Left hindlimb (tissue), 1 donor: ENCODE measurements at regions not wholly inside any gene's neighbourhood (a gene's known extent, or its start where the extent isn't known, plus 50 kb on each side); places are given as distances from the start of the nearest gene placed in this dataset.

Experiments
- DNase-seq: peaks from one replicate; pipeline ENCODE4 v3.0.0-alpha.2; 2018

GRCh38 chr2:226652369-226652768 lies 147.3 kb downstream of the IRS1 start:
- DNase-seq, result no peak

- peak; percentile 55 for DNase-seq
Observed at GRCh38 chr2:226649871-226650660, 149.6 kb downstream of the IRS1 start.

DNA sequence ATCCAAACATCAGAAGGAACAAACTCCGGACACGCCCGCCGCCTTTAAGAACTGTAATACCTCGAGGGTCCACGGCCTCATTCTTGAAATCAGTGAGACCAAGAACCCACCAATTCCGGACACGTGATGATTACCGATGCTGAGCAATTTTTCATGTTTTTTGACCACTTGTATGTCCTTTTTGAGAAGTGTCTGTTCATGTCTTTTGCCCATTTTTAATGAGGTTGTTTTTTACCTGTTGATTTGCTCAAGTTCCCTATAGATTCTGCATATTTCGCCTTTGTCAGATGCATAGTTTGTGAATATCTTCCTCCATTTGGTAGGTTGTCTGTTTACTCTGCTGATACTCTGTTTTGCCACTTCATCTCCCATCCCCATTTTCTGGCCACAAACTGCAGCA lies 150.4 kb downstream of the IRS1 start:
- no peak for DNase-seq

- no peak for DNase-seq
Observed at GRCh38 chr2:226647621-226648518, 151.8 kb downstream of the IRS1 start.

DNA sequence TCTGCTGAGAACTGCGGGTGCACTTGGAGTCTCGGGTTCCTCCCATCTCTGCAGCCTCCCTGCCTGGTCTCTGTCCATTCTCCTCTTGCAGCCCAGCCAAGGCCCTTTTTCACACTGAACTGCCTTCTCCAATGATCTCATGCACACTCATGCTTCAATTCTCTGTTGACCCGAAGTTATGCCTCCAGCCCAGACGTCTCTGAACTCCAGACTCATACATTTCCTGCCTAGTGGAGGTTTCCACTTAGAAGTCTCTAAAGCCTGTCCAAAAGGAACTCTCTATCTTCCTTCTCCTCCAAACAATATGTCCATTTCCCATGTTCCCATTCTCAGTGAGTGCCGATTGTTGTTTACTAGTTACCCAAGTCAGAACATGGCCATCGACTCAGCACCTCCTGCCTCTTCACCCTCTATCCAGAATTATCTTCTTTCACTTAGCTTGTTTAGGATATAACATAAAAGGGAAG lies 155.2 kb downstream of the IRS1 start:
- DNase-seq, result peak; percentile 34

DNA sequence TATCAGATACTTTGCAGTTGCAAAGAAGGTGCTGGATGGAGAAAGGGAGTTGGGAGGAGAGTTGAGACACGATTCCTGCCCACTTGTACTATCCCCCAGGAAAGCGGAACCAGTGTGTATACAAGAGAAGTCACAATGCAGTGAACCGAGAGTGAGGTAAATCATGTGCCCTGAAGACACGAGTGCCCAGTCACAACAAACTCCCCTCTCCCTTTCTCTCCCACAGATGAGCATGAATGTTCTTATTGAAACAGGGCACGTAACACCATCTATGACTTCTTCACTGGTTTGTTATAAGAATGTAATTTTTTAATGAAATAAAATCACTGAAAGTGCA lies 155.7 kb downstream of the IRS1 start:
- DNase-seq, result no peak

DNA sequence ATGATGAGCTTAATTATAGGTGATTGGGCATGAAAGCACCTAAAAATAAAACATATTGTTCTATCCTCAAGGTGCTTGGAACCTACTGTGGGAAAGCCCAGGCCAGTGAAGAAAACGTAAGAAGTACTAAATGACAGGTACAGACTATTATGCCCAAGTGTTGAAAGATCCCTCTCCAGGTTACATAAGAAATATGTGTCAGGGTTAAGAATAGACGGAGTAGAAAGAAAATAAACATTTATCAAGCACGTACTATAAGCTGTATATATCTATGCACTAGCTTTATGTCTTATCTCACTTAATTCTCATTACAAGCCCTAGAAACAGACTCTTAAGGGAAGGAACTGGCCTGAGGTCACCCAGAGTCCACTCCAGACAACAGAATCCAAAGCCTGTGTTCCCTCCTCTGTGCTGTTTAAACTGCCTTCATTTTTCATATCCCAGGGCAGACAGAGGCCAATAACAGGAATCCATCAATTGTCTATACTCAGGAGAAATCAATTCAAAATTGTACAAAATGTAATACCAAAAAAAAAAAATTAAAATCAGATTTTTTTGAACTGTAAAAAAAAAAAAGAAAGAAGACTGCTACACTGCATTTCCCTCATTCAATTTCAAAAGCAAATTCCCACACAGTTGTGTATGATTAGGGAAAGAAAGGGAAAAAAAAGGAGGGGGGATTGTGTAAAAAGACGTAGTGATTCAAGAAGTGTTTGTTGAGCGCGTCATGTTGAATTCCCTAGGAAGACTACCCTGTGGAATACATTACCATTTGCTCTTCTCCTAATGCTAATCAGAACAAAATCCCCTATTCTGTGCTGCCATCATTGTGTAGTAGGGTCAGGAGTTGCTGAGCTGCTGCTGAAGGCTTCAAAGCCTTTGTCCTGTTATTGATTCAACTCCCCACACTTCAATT lies 156.3 kb downstream of the IRS1 start:
- no peak for DNase-seq

DNA sequence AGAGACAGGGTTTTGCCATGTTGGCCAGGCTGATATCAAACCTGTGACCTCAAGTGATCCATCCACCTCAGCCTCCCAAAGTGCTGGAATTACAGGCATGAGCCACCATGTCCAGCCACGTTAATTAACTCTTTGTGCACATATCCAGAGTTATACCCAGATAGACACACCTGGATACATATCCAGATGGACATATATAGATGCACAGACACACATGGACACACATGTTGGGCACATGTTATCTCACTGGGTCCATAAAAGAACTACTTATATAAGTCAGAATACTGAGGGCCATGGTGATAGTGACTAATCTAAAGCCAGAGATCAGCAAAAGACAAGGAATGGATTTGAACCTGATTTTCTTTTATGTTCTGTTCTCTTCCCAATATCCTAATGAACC lies 158.6 kb downstream of the IRS1 start:
- no peak for DNase-seq

DNA sequence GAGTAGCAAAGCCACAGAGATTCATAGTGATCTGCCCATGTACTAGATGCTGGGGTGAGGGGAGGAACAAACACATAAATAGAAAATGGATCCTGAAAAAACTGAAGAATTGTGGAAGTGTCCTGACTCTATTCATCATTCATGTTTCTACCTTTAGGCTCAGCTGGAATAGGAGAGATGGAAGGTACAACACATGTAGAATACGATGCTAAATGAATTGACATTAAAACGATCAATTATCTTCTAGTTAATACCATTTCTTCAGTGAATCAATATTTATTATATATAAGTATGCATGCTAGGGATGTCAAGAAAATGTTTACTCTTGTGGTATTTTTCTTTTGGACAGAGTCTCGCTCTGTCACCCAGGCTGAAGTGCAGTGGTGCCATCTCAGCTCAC lies 159.1 kb downstream of the IRS1 start:
- DNase-seq, result no peak

DNA sequence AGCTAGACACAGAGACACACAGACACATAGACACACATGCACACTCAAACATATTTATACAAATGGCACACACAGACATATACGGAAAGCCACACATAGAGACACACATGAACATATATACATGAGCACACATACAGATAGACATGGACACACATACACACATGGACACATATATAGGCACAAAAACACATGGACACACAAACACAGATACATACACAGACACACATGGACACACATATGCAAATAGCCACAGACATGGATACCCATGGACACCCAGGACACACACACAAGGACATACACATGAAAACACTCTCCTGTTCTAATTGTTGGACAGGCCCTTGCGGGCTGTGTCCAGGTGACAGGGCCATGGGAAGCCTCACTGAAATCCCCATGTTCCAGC lies 160.1 kb downstream of the IRS1 start:
- no peak for DNase-seq

DNA sequence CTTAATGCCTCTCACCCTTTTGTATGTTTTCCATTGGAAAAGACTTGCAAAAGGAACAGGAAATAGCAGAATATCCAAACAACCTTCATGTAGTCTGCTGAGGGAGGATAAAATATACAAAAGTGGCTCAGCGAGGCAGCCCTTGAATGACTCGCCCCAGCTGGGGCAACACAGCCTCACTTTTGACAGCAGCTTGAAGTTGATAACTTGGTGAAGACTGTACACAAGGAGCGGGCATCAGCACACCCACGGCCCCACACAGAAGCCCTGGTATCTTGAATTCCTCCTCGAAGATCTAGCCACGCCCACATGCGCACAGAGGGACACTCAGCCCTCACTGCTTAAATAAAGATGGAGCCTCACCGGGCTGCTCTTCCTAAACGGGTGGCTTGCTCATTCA lies 161.0 kb downstream of the IRS1 start:
- no peak for DNase-seq

DNA sequence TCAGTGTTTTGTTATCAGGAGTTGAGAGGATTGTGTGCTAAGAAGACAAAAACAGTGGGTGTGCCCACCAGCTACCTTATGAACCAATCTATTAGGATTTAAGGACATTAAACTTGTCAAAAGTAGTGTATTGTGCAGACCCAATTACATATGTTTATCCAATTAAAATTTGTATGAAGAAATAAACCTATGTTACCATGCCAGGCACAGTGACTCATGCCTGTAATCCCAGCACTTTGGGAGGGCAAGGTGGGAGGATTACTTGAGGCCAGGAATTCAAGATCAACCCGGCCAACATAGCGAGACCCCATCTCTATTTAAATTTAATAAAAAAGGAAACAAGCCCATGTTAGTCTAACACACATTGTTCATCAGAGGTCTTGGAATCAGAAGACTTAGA lies 162.2 kb downstream of the IRS1 start:
- no peak for DNase-seq

DNA sequence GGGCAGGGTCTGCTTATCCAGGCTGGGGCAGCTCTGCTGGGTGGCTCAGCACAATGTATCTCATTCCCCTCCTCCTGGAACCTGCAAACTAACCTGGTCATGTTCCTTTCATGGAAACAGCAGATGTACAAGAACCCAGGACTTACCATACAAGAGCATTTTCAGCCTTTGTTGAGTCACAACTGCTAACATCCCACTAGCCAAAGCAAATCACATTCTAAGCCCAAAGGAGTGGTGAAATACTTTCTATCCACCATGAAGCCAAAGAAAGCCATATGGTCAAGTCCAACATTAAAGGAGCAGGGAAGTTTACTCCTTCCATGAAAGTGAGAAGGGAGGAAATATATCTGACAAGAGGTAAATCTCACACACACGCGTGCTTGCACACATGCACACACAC lies 163.0 kb downstream of the IRS1 start:
- no peak for DNase-seq

DNA sequence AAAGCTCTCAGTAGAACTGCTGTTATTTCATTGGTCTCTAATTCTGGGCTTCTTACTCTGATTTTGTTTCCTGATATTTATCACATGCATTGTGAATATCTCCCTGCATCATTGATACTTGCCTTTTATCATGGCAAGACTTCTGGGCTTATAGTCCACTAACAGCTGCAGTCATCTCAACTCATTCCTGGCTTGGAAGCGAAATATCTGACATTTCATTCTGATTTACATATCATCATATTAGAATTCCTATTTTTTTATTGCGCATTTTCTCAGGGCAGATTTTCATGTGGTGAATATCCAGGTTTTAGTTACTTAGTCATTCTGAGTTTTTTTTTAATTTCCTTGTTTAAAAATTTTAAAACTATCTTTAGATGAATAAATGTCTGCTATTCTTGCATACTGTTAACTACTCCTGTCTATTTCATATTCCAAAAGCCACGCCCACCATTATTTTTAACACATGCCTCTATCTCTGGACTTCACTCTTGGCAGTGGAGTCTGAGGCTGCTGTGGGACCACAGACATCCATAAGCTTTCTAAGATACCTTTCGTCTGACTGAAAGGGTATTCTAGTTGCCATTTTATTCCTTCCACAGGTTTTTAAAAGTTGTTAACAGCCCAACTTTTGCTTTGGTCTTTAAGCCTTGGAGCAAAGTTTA lies 164.5 kb downstream of the IRS1 start:
- DNase-seq, result no peak

DNA sequence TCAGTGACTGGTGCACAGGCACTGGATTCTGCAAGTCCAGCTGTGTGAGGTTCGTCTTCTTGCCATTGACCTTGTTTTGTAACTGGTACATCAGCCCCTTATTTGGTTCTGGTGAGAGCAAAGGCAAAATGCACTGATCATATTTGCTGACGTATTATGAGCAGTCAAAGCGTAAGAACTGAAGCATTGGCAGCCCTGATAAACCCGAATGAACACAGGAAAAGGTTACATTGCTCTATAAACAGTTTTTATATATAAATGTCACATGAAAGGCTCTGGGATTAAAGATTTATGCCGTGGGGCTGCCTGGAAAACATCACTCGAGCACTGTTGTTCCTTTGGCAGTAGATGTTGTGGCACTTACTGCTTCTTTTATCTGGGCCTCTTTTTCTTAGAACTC lies 167.9 kb downstream of the IRS1 start:
- DNase-seq, result no peak

- DNase-seq, result no peak
Observed at GRCh38 chr2:226631187-226631586, 168.4 kb downstream of the IRS1 start.

- DNase-seq, result no peak
Observed at GRCh38 chr2:226625946-226626345, 173.7 kb downstream of the IRS1 start.

GRCh38 chr2:226623587-226624368 lies 175.8 kb downstream of the IRS1 start:
- DNase-seq, result no peak

DNA sequence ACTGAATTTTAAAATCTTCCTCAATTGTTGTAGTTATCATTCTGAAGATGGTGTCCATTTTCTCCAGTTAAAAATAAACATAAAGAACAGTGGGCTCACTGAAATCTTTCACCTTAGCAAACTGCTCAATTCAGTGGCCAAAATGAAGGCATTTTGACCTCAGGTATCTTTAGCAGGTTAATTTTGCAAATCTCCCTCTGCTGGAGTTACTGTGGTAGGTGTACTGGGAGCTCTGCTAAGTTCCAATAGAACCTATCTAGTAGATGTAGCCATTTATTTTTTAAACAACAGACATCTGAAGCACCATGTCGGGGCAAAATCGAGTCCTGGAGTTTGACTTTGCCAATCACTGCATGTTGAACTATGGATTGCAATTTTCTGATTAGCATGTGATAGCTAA lies 177.1 kb downstream of the IRS1 start:
- no peak for DNase-seq

DNA sequence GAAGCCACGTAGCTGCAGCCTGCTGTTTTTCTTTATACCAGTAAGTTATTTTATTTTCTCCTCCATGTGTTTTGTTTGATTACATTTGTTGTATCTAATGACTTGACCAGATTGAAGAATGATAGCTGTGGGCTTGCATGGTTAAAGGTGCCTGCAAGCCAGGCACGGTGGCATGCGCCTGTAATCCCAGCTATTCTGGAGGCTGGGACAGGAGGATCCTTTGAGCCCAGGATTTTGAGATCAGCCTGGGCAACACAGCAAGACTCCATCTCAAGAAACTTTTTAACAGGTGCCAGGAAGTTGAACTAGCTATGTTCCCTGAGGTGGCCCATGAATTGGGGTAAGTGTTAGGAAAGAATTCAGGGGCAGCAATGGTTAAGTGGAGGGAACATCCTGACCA lies 179.4 kb downstream of the IRS1 start:
- DNase-seq, result no peak

- no peak for DNase-seq
Observed at GRCh38 chr2:226619707-226620106, 179.9 kb downstream of the IRS1 start.
